ENCODE measurements at regions not wholly inside any gene's neighbourhood (a gene's known extent, or its start where the extent isn't known, plus 50 kb on each side); places are given as distances from the start of the nearest gene placed in this dataset.
A peak's percentile ranks its signal among the peaks of the same experiment; 100 is the strongest.
"Not testable (repeated sequence)": the region's sequence is repeated elsewhere in the genome, so short reads cannot be mapped to it uniquely, and the experiment has no call there.

GRCh38 chr21:27372381-27372780 lies 405.5 kb upstream of the ADAMTS5 start:
- no peak for DNase-seq (ENCODE audit: low spot score)

- no peak for DNase-seq (ENCODE audit: low spot score)
These were observed 405.1 kb upstream of the ADAMTS5 start for GRCh38 chr21:27371975-27372331.

DNA sequence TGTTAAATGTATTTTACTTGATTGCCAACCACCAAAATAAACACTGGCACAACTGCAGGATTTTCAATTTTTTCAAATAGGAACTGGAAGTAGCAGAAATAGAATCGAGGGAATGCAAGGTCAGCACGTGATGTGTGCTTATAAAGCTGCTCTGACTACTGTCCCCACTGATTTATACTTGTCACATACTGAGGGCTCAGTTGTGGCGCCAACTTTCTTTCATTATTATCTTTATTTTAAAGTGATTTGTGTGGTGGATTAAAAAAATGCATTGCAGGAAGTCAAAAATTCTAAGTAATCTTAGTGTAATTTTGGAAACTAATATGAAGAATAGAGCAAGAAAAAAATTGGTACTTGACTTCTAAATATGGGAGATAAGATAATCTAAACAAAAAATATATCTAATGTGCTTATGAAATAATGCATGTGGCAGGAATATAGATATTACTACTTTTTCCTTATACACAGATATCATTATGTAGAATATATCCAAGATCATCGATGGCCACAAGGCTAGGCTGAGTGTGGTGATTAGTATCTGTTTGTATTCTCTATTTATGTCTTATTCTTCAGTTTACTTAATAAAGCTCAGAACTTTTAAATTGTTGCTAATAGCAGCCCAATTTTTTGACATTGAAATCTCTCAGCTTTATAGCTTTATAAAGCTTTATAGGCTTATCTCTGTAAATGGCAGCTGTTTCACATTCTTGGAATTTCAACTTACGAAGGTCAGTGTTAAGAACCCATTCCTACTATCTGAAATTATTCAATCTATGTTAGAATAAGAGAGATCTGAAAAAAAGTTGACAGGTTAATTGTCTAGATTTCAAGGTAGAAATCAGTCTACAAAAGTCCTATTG lies 404.5 kb upstream of the ADAMTS5 start:
- DNase-seq (ENCODE audit: low spot score), result no peak

DNA sequence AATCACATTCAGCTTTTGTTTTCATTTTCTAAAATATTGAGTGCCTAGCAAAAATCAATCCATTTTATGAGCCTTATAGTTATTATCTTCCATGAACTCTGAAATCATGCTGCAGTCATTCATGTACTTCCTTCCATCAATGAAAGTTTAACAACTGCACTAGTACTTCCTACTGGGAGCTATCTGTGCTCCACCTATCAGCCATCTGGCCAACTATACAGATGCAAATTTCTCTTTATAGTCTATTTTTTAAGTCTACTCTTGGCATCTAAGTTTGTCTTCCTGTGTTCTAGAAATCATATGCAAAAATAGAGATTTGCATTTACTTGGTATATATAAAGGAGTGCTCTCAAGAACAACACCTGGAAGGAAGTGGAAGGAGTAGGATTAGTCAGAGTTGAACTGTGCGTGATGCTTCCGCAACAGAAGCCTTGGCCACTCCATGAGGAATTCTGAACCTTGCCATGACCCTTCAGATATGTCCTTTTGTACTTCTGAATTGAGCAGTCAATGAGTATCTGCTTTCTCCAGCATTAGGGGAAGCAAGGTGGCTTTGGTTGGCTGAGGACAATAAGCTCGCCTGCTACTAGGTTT lies 403.2 kb upstream of the ADAMTS5 start:
- DNase-seq (ENCODE audit: low spot score), result no peak

DNA sequence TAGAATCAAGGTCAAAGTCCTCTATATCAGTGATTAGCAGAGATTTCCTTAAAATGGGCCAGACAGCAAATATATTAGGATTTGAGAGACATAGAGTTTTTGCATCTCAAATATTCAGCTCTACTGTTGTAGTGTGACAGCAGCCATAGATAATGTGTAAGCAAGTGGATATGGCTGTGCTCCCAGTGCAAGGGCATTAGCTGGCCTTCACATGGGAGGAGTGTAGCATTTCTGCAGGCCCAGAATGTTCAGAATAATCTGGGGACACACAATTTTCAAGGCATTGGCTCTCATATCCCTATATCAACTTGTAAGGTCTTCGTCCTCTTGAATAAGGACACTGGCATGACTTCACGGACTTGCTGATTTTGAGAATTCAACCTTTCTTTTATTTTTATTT lies 402.3 kb upstream of the ADAMTS5 start:
- no peak for DNase-seq (ENCODE audit: low spot score)

DNA sequence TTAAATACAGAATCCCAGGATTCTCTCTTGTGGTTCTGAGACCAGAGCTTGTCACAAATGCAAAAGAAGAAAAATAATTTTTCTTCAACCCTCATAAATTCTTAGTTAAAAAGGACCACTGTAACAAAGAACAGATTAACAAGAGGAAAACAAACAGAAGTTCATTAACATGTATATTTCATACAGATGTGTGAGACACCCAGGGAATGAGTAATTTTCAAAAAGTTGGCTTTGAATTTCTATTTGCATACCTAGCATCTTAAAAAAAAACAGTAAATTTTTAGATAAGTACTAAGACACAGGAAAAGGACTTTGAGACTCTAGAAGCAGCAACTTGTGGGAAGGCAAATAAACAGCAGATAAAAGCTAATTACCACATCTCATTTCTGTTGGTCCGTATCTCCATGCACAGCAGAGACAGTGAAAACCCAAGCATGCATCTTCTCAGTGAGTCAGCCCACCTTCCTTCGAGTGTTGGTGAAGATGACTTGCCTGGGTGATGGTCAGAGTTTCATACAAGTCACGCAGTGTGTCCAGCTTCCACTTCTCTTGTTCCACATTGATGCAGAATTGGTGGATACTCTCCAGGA lies 399.9 kb upstream of the ADAMTS5 start:
- DNase-seq (ENCODE audit: low spot score), result no peak

DNA sequence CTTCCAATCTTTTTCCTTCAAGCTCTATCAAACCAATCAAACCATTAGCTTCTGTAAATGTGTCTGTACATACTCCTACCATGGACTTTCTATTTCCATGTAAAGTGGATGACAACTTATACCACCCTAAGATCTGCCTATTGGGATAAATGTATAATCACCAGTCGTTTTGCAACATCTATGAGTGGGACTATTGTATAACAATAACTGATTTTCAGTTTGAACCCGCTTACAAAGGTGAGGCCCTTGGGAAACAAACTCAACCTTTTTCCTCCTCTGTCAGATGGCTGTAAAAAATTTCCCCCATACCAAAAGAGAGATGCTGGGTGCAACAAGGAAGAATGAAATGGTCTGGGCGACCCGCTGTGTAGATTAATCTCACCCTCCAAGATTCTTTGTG lies 399.1 kb upstream of the ADAMTS5 start:
- DNase-seq (ENCODE audit: low spot score), result no peak

DNA sequence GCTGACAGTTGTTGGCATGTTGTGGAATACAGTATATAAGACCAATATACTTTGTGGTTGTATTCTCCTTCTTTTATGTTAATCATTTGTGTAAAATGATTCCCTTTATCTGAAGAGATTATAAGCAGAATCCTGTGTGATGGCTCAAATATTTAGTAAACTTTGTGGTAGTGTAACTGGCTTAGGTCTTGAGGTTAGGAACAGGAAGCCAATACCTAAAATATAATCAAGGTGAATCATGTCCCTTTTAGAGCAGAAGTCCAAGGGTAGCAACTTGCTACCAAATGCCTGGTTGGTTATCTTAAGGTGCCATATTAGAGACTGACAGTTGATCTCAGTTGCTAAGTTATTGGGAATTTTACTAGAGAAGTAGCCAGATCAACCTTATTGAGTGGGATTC lies 398.5 kb upstream of the ADAMTS5 start:
- peak; percentile 8 for DNase-seq (ENCODE audit: low spot score)

DNA sequence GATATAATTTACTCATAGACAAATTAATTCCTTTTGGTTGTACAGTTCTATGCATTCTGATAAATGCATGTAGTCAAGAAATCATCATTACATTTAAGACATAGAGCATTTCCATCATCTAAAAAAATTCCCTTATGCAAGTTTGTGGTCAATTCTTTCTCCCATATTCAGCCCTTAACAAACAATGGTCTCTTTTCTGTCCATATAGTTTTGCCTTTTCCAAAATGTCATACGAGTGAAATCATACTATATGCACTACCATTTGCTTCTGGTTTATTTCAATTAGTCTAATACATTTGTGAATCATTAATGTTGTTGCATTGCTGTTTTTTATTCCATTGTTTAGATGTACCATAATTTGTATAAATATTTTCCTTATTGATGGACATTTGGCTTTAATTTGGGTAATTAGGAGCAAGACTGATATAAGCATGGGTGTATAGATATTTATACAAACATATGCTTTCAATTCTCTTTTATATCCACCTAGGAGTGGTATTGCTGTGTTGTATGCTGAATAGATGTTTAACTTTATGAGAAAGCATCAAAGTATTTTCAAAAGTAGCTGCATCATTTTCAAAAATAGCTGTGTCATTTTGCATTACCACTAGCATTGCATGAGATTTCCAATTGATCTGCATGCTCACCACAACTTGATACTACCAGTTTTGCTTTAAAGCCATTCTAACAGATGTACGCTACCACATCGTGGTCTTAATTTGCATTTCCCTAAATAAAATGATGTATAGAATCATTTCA lies 397.0 kb upstream of the ADAMTS5 start:
- DNase-seq (ENCODE audit: low spot score), result no peak

GRCh38 chr21:27362249-27362648 lies 395.4 kb upstream of the ADAMTS5 start:
- DNase-seq (ENCODE audit: low spot score), result no peak

GRCh38 chr21:27359141-27359540 lies 392.3 kb upstream of the ADAMTS5 start:
- DNase-seq (ENCODE audit: low spot score), result peak; percentile 14

DNA sequence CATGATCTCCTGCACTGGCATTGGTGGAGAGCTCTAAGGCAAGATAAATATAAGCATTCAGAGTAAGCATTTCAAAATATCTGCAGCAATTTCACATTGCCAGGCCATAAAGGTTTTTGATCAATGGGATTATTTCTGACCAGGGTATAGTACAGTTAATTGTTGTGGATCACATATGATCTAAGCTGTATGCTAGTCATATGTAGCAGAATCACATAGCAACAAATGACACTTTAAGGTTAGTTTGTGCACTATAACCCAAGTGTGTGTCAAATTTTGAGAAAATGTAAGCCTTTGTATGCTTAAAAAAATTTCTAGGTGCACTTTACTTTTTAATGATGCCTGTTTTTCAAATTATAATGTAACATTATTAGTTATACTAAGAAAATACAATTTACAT lies 386.0 kb upstream of the ADAMTS5 start:
- no peak for DNase-seq (ENCODE audit: low spot score)

DNA sequence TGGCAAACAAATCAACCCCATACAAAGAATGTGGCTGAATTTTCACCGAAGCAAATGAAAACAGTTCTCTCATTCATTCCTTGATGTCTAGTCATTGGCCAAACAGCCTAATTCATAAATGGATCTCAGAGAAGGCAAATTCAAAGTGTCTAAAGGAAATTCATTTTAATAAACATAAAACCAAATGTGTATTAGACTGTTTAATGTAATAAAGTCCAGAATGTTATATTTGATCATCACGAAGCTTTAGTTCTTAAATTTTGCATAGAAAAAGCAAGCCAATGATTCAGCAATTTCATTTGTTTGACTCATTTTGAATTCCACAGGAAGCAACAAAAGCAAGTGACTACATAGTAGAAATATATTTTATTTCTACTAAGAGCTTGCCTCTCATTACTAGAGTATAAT lies 379.2 kb upstream of the ADAMTS5 start:
- DNase-seq (ENCODE audit: low spot score), result peak; percentile 25

GRCh38 chr21:27339902-27340301 lies 373.0 kb upstream of the ADAMTS5 start:
- no peak for DNase-seq (ENCODE audit: low spot score)

DNA sequence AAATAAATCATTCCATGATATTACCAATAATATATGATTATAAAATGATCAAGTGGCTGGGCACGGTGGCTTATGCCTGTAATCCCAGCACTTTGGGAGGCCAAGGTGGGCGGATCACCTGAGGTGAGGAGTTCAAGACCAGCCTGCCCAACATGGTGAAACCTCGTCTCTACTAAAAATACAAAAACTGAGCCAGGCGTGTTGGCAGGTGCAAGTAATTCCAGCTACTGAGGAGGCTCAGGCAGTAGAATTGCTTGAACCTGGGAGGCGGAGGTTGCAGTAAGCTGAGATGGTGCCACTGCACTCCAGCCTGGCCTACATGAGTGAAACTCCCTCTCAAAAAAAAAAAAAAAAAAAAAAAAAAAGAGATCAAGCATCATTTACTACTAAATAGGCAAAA lies 371.1 kb upstream of the ADAMTS5 start:
- DNase-seq (ENCODE audit: low spot score), result not testable (repeated sequence)

DNA sequence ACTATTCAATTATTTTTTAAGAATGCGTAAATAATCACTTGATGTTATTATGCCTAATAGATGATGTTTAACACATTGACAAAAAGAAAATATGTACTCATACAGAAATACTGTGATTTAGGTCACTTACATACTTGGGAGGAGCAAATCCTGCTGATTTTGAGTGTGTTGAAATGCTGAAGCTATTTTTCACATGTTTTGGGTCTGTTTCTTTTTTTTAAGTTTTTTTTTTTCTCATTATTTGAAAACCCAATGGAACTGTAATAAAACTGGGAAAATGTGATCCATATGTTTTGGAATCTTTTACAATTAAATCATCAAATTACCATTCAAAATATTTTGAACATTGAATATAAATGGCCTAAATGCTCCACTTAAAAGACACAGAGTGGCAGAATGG lies 366.2 kb upstream of the ADAMTS5 start:
- DNase-seq (ENCODE audit: low spot score), result peak; percentile 2

DNA sequence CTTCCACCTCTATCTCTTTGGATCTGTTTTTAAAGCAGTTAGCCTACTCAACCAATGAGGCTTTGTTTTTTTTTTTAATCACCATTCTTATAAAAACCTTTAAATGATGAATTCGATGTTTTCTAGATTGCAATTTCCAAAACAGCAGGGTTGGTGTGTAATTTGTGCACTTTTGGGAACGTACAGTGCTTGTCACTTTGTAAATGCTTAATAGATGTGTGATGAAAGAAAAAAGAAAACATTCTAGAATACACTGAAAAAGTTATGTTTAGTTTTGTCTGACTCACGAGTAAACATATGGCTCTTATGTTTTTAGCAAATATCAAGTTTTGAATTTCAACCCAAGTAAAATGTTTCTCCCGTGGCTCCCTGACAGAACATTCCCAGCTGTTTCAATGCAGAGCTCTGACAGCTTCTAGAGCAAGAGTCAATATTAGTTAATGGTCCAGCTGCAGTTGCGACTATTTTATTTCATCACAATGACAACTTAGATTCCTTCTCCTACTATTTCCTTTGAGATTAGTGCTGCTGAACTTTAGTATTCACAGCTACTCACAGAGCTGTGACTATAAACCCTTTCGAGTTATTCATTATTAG lies 362.5 kb upstream of the ADAMTS5 start:
- DNase-seq (ENCODE audit: low spot score), result peak; percentile 3

GRCh38 chr21:27326301-27326700 lies 359.4 kb upstream of the ADAMTS5 start:
- no peak for DNase-seq (ENCODE audit: low spot score)

DNA sequence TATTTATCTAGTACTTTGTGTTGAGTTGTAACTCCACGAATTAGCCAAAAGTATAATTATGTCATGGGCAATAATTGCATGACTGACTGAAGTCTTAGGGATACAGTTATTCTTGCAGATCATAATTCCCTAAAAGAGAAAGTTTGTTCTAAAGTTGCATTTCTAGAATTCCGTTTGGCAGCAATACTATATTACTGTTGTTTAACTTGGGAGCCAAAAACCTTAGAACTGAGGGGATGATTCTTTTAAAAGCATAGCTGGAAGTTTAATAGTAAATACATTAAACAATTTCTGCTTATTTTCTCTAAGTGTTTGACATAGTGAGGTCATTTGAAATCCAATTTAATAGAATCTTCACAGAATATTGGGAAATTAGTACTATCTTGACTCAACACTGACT lies 356.4 kb upstream of the ADAMTS5 start:
- no peak for DNase-seq (ENCODE audit: low spot score)

GRCh38 chr21:27321791-27322190 lies 354.9 kb upstream of the ADAMTS5 start:
- no peak for DNase-seq (ENCODE audit: low spot score)

DNA sequence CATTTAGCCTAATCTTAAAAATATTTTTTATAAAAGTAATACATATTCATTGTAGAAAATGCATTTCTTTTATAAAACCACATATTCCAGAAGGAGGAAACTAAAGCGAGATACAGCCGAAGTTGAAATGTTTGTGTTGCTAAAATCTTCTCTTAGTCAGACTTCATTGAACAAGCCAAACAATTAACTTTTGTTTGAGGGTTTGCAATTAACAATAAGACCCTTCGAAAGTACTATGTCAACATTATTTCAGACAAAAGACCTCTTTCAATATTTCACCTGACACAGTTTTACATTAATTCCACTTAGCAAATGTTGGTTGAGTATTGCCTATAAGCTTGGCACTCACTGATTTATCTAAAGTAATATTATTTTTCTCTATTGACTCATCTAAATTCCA lies 354.0 kb upstream of the ADAMTS5 start:
- DNase-seq (ENCODE audit: low spot score), result no peak

DNA sequence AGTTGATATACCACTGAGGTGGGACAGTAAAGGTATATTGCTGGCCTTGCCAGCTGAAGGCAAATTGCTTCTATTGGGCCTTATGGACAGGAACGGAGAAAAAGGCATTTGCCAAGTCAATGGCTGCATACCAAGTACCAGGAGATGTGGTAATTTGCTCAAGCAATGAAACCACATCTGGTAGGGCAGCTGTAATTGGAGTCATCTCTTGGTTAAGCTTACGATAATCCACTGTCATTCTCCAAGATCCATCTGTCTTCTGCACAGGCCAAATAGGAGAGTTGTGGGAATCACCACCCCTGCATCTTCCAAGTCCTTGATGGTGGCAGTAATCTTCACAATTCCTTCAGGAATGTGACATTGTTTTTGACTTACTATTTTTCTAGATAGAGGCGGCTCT lies 350.7 kb upstream of the ADAMTS5 start:
- not testable (repeated sequence) for DNase-seq (ENCODE audit: low spot score)
